ENCODE measurements at regions not wholly inside any gene's neighbourhood (a gene's known extent, or its start where the extent isn't known, plus 50 kb on each side); places are given as distances from the start of the nearest gene placed in this dataset.

DNA sequence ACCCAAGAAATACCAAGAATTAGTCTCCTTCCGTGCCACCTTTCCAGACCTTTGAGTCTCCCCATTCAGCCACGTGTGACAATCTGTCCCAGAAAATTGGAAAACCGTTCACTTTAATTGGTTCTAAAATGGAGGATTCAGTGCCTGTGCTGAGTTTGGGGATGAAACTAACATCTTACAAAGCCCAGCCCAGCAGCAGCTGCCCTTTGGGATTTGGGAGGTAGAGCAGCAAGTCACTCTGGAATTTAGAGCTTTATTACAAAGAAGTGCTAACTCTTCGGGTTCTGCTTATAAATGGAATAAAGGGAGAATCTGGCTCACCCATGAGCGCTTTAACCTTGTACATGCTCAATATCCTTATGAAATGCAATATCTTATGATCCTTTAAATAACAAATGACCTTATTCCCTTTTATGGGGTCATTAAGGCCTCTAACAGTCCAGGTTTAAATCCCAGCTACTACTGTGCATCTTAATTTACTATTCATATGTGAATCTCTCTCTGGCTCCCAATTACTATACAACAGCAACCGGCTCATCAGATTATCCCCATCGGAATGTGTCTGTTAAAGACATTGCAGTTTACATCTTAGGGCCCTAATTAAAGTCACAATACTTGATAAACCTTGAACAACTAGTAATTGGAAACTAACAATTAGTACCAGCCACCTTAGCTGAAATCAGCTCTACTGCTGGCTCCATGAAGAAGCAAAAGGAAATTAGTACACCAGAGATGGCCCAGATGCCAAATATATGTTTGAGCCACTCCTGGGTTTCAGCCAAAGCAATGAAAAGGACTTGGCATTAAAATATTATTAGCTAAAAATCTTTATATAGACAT is 271.8 kb upstream of the SMARCA2 start:
- Histone ChIP-seq H3K4me2 (ENCODE audit: low read length) (no peak overlapping the region), H4K20me1 (ENCODE audit: insufficient read depth, low read length) (no peaks in the 10 kb centered on the region), H3K27me3 (ENCODE audit: insufficient read depth, low read length) (no peaks in the 10 kb centered on the region), H2AFZ (ENCODE audit: low read length) (no peak overlapping the region), H3K9me3 (ENCODE audit: low read length) (no peaks in the 10 kb centered on the region), H3K4me1 (ENCODE audit: insufficient read depth, low read length, severe bottlenecking) (no peaks in the 10 kb centered on the region), H3K79me2 (ENCODE audit: insufficient read depth, low read length) (no peaks in the 10 kb centered on the region), H3K27ac (ENCODE audit: low read depth, low read length, poor library complexity, severe bottlenecking) (no peak overlapping the region), H3F3A (ENCODE audit: insufficient read depth, low read length) (no peaks in the 10 kb centered on the region), H3K36me3 (ENCODE audit: insufficient read depth, low read length) (no peaks in the 10 kb centered on the region), H3K4me3 (ENCODE audit: low read depth, low read length, poor library complexity, severe bottlenecking) (no peak overlapping the region), H3K9me2 (ENCODE audit: low read depth, low read length) (no peaks in the 10 kb centered on the region), H3K9ac (ENCODE audit: low read length) (no peak overlapping the region)
- no peak for TF ChIP-seq EZH2 (IDR thresholded peaks at IDR 0.05; ENCODE audit: borderline replicate concordance, low read length)
- TF ChIP-seq, protein P1, sequence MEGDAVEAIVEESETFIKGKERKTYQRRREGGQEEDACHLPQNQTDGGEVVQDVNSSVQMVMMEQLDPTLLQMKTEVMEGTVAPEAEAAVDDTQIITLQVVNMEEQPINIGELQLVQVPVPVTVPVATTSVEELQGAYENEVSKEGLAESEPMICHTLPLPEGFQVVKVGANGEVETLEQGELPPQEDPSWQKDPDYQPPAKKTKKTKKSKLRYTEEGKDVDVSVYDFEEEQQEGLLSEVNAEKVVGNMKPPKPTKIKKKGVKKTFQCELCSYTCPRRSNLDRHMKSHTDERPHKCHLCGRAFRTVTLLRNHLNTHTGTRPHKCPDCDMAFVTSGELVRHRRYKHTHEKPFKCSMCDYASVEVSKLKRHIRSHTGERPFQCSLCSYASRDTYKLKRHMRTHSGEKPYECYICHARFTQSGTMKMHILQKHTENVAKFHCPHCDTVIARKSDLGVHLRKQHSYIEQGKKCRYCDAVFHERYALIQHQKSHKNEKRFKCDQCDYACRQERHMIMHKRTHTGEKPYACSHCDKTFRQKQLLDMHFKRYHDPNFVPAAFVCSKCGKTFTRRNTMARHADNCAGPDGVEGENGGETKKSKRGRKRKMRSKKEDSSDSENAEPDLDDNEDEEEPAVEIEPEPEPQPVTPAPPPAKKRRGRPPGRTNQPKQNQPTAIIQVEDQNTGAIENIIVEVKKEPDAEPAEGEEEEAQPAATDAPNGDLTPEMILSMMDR (IDR thresholded peaks at IDR 0.05; ENCODE audit: low read length): no peak

DNA sequence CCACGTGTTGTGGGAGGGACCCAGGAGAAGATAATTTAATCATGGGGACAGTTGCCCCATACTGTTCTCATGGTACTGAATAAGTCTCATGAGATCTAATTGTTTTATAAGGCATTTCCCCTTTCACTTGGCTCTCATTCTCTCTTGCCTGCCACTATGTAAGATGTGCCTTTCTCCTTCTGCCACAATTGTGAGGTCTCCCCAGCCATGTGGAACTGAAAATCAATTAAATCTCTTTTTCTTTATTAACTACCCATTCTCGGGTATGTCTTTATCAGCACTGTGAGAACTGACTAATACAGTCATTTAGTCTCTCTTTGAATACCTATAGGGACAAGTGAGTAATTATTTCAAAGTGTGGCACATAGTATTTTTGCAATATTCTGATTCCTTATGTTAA is 269.2 kb upstream of the SMARCA2 start:
- H3K9ac ChIP-seq (ENCODE audit: low read length): no peak overlapping the region
- H4K20me1 ChIP-seq (ENCODE audit: insufficient read depth, low read length): no peaks in the 10 kb centered on the region
- TF ChIP-seq EZH2 (IDR thresholded peaks at IDR 0.05; ENCODE audit: borderline replicate concordance, low read length): no peak
- TF ChIP-seq, protein P1 (IDR thresholded peaks at IDR 0.05; ENCODE audit: low read length): no peak
- no peaks in the 10 kb centered on the region for H3K27me3 ChIP-seq (ENCODE audit: insufficient read depth, low read length)
- no peak overlapping the region for H3K4me3 ChIP-seq (ENCODE audit: low read depth, low read length, poor library complexity, severe bottlenecking)
- no peaks in the 10 kb centered on the region for H3F3A ChIP-seq (ENCODE audit: insufficient read depth, low read length)
- H3K27ac ChIP-seq (ENCODE audit: low read depth, low read length, poor library complexity, severe bottlenecking): no peak overlapping the region
- H3K4me1 ChIP-seq (ENCODE audit: insufficient read depth, low read length, severe bottlenecking): no peaks in the 10 kb centered on the region
- H3K4me2 ChIP-seq (ENCODE audit: low read length): no peak overlapping the region
- H2AFZ ChIP-seq (ENCODE audit: low read length): no peak overlapping the region
- no peaks in the 10 kb centered on the region for H3K9me2 ChIP-seq (ENCODE audit: low read depth, low read length)
- H3K36me3 ChIP-seq (ENCODE audit: insufficient read depth, low read length): no peaks in the 10 kb centered on the region
- no peaks in the 10 kb centered on the region for H3K9me3 ChIP-seq (ENCODE audit: low read length)
- no peaks in the 10 kb centered on the region for H3K79me2 ChIP-seq (ENCODE audit: insufficient read depth, low read length)

GRCh38 chr9:1747417-1747967 is 267.7 kb upstream of the SMARCA2 start:
- H3K79me2 ChIP-seq (ENCODE audit: insufficient read depth, low read length): no peaks in the 10 kb centered on the region
- no peaks in the 10 kb centered on the region for H3K9me3 ChIP-seq (ENCODE audit: low read length)
- TF ChIP-seq EZH2 (IDR thresholded peaks at IDR 0.05; ENCODE audit: borderline replicate concordance, low read length): no peak
- TF ChIP-seq, protein P1 (IDR thresholded peaks at IDR 0.05; ENCODE audit: low read length): no peak
- H3K27me3 ChIP-seq (ENCODE audit: insufficient read depth, low read length): no peaks in the 10 kb centered on the region
- no peak overlapping the region for H2AFZ ChIP-seq (ENCODE audit: low read length)
- H3K4me3 ChIP-seq (ENCODE audit: low read depth, low read length, poor library complexity, severe bottlenecking): no peak overlapping the region
- H3F3A ChIP-seq (ENCODE audit: insufficient read depth, low read length): no peaks in the 10 kb centered on the region
- H3K9me2 ChIP-seq (ENCODE audit: low read depth, low read length): no peaks in the 10 kb centered on the region
- H3K27ac ChIP-seq (ENCODE audit: low read depth, low read length, poor library complexity, severe bottlenecking): no peak overlapping the region
- H3K36me3 ChIP-seq (ENCODE audit: insufficient read depth, low read length): no peaks in the 10 kb centered on the region
- no peak overlapping the region for H3K4me2 ChIP-seq (ENCODE audit: low read length)
- H4K20me1 ChIP-seq (ENCODE audit: insufficient read depth, low read length): no peaks in the 10 kb centered on the region
- H3K4me1 ChIP-seq (ENCODE audit: insufficient read depth, low read length, severe bottlenecking): no peaks in the 10 kb centered on the region
- no peak overlapping the region for H3K9ac ChIP-seq (ENCODE audit: low read length)

All from OCI-LY1 (cell line).